ENCODE measurements at regions not wholly inside any gene's neighbourhood (a gene's known extent, or its start where the extent isn't known, plus 50 kb on each side); places are given as distances from the start of the nearest gene placed in this dataset.

- no peaks in the 10 kb centered on the region for H3K79me2 ChIP-seq (ENCODE audit: low read length)
- DNase-seq, result no peak
- no peaks in the 10 kb centered on the region for H3K4me1 ChIP-seq (ENCODE audit: low read length)
- no peak overlapping the region for H2AFZ ChIP-seq (ENCODE audit: low read length)
- TF ChIP-seq EZH2 (optimal IDR thresholded peaks at IDR 0.05; ENCODE audit: low read depth, low read length) (no peak), CTCF (IDR thresholded peaks at IDR 0.05; ENCODE audit: low read length) (no peak), EZH2phosphoT487 (IDR thresholded peaks at IDR 0.05; ENCODE audit: low read length) (no peak)
- H4K20me1 ChIP-seq (ENCODE audit: insufficient read depth, low read length), result no peaks in the 10 kb centered on the region
- H3K36me3 ChIP-seq (replicated peaks; ENCODE audit: insufficient read depth, low read length), result no peaks in the 10 kb centered on the region
- H3K27me3 ChIP-seq (replicated peaks; ENCODE audit: insufficient read depth, low read length), result no peaks in the 10 kb centered on the region
- H3F3A ChIP-seq (ENCODE audit: insufficient read depth, low read length), result no peaks in the 10 kb centered on the region
- H3K9me3 ChIP-seq (replicated peaks; ENCODE audit: insufficient read depth, low read length), result no peaks in the 10 kb centered on the region
- H3K9me2 ChIP-seq (replicated peaks; ENCODE audit: insufficient read depth, low read length), result no peaks in the 10 kb centered on the region
- H3K27ac ChIP-seq (ENCODE audit: low read length), result no peak overlapping the region
- no peak overlapping the region for H3K4me2 ChIP-seq (ENCODE audit: low read depth, low read length)
- H3K9ac ChIP-seq (ENCODE audit: low read length), result no peak overlapping the region
- no peak overlapping the region for H3K4me3 ChIP-seq (ENCODE audit: low read length)
Measured at GRCh38 chr15:96442076-96442475, 111.6 kb downstream of the NR2F2 start.

- Histone ChIP-seq H3K9me2 (replicated peaks; ENCODE audit: insufficient read depth, low read length) (no peaks in the 10 kb centered on the region), H3K4me1 (ENCODE audit: low read length) (no peaks in the 10 kb centered on the region), H3K9me3 (replicated peaks; ENCODE audit: insufficient read depth, low read length) (no peaks in the 10 kb centered on the region), H3K4me3 (ENCODE audit: low read length) (no peak overlapping the region), H4K20me1 (ENCODE audit: insufficient read depth, low read length) (no peaks in the 10 kb centered on the region), H3K4me2 (ENCODE audit: low read depth, low read length) (no peak overlapping the region), H3K36me3 (replicated peaks; ENCODE audit: insufficient read depth, low read length) (no peaks in the 10 kb centered on the region), H3F3A (ENCODE audit: insufficient read depth, low read length) (no peaks in the 10 kb centered on the region), H3K27ac (ENCODE audit: low read length) (no peak overlapping the region), H3K9ac (ENCODE audit: low read length) (no peak overlapping the region), H3K27me3 (replicated peaks; ENCODE audit: insufficient read depth, low read length) (no peaks in the 10 kb centered on the region), H3K79me2 (ENCODE audit: low read length) (no peaks in the 10 kb centered on the region), H2AFZ (ENCODE audit: low read length) (no peak overlapping the region)
- no peak for DNase-seq
- no peak for TF ChIP-seq EZH2 (optimal IDR thresholded peaks at IDR 0.05; ENCODE audit: low read depth, low read length)
- no peak for TF ChIP-seq EZH2phosphoT487 (IDR thresholded peaks at IDR 0.05; ENCODE audit: low read length)
- TF ChIP-seq CTCF (IDR thresholded peaks at IDR 0.05; ENCODE audit: low read length), result no peak
Measured at GRCh38 chr15:96444865-96445264, 114.4 kb downstream of the NR2F2 start.

- H3K27ac ChIP-seq (ENCODE audit: low read length), result no peak overlapping the region
Measured at GRCh38 chr15:96448923-96449322, 118.4 kb downstream of the NR2F2 start.

More at GRCh38 chr15:96448923-96449322, 118.4 kb downstream of the NR2F2 start:
- Histone ChIP-seq H3K9ac (ENCODE audit: low read length) (no peak overlapping the region), H3K36me3 (replicated peaks; ENCODE audit: insufficient read depth, low read length) (no peaks in the 10 kb centered on the region), H4K20me1 (ENCODE audit: insufficient read depth, low read length) (no peaks in the 10 kb centered on the region), H3F3A (ENCODE audit: insufficient read depth, low read length) (no peaks in the 10 kb centered on the region), H3K4me1 (ENCODE audit: low read length) (no peaks in the 10 kb centered on the region), H3K27me3 (replicated peaks; ENCODE audit: insufficient read depth, low read length) (no peaks in the 10 kb centered on the region), H3K4me2 (ENCODE audit: low read depth, low read length) (no peak overlapping the region), H2AFZ (ENCODE audit: low read length) (no peak overlapping the region), H3K79me2 (ENCODE audit: low read length) (no peaks in the 10 kb centered on the region), H3K9me3 (replicated peaks; ENCODE audit: insufficient read depth, low read length) (no peaks in the 10 kb centered on the region), H3K9me2 (replicated peaks; ENCODE audit: insufficient read depth, low read length) (no peaks in the 10 kb centered on the region), H3K4me3 (ENCODE audit: low read length) (no peak overlapping the region)
- TF ChIP-seq EZH2 (optimal IDR thresholded peaks at IDR 0.05; ENCODE audit: low read depth, low read length) (no peak), EZH2phosphoT487 (IDR thresholded peaks at IDR 0.05; ENCODE audit: low read length) (no peak), CTCF (IDR thresholded peaks at IDR 0.05; ENCODE audit: low read length) (no peak)
- no peak for DNase-seq

Data from MM.1S (cell line).